ENCODE measurements at regions not wholly inside any gene's neighbourhood (a gene's known extent, or its start where the extent isn't known, plus 50 kb on each side); places are given as distances from the start of the nearest gene placed in this dataset.

DNA sequence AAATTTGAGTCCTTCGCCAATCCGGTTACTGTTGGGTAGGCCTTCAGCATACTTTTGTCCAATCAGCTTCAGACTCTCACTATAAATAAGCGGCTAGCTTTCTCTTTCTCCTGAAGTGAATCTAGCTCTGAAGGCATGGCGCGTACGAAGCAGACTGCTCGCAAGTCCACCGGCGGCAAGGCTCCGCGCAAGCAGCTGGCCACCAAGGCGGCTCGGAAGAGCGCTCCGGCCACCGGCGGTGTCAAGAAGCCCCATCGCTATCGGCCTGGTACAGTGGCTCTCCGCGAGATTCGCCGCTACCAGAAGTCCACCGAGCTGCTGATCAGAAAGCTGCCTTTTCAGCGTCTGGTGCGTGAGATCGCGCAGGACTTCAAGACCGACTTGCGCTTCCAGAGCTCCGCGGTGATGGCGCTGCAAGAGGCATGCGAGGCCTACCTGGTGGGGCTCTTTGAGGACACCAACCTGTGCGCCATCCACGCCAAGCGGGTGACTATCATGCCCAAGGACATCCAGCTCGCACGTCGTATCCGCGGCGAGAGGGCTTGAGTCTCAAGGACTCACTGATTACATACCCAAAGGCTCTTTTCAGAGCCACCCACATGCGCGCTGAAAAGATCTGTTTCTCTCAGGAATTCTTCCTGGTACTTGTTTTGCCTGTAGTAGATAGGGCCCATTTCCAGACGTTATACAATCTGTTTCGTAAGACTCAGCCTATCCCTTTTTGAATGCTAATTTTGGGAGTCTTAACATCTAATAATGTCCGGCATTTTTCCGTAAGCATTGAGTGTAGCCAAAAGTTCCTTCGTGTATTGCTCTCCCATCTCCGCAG, 102.0 kb downstream of the OR2B2 start:
- TF ChIP-seq, protein P1, sequence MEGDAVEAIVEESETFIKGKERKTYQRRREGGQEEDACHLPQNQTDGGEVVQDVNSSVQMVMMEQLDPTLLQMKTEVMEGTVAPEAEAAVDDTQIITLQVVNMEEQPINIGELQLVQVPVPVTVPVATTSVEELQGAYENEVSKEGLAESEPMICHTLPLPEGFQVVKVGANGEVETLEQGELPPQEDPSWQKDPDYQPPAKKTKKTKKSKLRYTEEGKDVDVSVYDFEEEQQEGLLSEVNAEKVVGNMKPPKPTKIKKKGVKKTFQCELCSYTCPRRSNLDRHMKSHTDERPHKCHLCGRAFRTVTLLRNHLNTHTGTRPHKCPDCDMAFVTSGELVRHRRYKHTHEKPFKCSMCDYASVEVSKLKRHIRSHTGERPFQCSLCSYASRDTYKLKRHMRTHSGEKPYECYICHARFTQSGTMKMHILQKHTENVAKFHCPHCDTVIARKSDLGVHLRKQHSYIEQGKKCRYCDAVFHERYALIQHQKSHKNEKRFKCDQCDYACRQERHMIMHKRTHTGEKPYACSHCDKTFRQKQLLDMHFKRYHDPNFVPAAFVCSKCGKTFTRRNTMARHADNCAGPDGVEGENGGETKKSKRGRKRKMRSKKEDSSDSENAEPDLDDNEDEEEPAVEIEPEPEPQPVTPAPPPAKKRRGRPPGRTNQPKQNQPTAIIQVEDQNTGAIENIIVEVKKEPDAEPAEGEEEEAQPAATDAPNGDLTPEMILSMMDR (IDR thresholded peaks at IDR 0.05): no peak
- peak; percentile 69 to 98 for TF ChIP-seq POLR2A (IDR thresholded peaks at IDR 0.05)
